ENCODE measurements at regions not wholly inside any gene's neighbourhood (a gene's known extent, or its start where the extent isn't known, plus 50 kb on each side); places are given as distances from the start of the nearest gene placed in this dataset.

DNA sequence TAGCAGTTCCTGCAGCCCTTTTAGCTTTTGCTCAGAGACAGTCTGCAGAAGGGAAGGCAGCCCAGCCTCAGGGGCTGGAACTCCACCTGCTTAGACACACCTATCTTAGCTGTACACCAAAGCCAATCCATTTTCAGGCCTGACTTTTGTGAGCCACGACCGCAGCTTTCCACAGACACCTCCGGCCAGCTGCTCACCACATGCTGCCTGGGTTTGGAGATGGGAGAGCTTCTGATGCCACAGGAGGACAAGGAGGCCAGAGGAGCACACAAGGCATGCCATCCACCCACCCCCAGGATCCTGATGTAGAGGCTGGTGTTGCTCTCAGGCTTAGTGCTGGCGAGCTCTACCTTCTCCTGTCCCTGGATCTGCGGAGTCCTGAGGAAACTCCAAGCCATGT is 141.8 kb upstream of the NALF2 start:
- DNase-seq = no peak

DNA sequence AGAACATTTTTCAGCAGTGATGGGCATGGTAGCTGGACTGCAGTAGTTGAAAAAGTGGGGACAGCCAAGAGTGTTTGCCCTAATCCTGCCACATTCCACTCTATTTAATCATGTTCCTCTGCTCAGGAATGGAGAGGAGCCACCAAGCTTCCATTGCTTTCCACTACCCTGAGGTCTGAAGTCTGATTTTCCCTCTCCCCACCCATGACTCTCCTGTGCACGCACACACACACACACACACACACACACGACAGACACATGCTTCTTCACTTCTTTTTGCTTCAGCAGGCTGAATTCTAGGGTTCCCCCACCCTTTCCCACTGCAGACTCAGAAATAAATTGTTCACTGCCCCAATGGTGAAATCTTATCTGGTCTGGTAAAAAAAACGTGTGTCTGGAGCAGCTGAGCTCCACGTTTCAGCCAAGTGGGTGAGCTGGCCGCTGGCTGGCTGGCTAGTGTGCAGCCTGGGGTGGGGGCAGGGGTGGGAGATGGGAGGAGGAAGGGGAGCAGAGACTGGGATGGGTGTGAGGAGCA is 142.7 kb upstream of the NALF2 start:
- no peak for DNase-seq

DNA sequence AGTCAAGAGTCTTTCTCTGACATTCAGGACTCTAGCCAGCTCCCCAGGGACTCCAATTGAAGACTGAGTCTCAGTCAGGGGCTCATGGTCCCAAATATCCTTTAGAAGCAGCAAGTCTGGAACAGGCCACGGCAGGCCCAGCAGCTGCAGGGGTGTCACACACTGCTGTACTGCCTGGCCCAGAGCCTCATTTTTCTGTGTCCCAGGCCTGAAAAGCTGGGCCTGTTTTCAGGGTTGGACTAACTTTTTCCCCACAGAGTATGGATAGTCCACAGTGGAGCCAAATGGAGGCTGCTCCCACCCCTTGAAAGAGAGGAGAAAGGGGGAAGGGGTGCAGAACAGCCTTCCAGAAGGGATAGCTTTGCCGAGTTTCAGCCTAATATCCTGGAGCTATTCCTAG is 146.8 kb upstream of the NALF2 start:
- DNase-seq = no peak

DNA sequence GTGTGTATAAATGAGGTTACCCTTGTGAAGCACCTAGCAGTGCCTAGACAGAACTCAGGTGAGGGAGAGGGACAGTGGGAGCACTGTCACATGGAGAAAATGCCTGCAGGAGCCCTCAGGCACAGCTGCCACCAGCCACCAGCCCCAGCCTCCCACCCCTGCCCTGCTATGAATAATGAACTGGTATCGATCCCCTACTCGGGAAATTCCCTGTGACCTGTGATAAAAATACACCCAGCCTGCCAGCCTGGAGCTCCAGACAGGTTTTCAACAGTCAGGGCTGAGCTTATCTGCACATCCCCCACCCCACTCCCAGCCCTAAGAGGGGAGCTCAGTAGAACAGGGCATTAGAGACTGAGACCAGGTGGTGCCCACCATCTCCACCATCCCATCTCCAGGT is 159.6 kb upstream of the PJA1 start:
- DNase-seq = no peak

DNA sequence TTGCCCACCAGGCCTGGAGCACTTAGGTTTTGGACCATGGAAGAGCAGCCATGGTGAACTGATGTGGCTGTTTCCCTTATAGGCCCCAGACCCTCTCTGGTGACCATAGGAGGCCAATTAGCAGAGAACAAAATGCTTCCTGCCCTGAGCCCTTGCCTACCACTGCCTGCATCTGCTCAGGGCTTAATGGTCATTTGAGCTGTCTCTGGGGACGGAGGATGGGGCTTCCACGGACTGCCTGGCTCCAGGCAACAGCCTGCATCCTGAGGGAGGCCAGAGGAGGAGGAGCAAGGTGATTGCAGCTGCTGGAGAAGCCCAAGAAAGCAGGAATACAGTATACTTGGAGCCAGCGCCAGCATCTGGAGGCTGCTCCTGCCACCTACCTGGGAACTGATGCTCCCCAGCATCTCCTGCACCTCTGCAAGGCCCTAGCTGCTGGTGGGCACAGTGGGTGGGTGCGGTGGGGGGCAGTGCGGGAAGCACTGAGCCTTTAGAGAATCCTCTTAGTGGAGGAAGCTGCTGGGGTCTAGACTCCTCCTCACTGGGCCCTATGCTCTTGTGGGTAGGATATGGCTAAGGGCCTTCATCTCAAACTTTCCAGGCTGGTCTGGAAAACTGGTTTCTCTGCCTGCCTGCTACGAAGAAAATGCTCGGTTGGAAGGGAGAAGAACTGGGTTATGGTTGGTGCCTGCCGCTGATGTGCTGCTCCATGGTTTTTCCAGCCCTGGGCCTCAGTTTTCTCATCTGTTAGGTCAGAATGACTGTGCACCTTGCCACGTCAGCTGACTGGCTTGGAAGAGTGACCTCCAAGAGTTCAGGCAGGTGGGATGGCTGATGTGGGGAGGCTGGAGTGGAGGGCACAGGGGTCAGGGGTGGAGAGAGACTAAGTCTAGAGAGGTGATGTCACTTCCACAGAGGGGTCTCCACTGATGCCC is 158.8 kb upstream of the PJA1 start:
- DNase-seq = peak; percentile 78

DNA sequence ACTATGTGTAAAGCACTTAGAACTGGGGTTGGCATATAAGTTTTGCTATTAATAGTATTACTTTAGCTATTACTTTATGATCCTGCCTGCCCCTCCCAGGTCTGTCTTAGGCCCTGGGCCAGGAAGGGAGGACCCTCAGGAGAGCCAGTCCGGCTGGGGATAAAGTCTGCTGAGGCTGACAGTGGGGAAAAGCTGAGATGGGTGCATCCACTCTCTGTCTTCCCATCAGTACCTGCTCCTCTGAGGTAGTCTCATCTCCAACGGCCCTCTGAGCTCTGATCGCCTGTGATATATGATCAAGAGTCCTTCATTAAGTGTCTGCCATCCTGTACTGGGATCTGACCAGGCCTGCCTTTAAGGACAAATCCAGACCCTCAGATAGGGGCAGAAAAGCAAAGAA is 156.5 kb upstream of the PJA1 start:
- DNase-seq = no peak

DNA sequence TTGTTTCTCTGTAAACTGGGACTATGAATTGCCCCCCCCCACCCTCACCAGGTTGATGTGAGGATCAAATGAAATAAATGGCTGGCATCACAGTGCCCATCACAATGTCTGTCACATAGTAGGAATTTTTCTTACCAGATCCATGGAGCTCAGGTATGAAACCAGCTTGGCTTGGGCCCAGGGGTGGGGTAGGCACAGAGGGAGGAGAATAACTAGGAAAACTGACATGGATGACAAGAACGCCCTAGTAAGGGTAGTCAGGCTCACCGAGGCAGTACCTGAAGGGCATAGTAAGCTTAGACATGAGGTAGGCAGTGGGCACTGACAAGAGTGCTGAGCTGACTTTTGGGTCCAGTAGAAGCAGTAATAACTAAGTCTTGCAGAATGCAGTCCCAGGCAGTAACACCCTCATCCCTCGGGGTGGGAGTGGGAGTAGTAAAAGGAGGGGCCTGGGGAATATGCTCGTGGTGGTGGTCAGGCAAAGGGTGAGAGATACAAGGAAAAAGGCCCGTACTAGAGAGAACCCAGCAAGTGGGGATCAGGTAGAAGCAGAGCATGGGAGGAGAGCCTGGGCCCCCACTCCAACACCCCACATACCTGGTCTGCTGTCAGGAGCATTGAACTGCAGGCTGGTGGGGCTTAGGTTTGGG is 155.9 kb upstream of the PJA1 start:
- no peak for DNase-seq

DNA sequence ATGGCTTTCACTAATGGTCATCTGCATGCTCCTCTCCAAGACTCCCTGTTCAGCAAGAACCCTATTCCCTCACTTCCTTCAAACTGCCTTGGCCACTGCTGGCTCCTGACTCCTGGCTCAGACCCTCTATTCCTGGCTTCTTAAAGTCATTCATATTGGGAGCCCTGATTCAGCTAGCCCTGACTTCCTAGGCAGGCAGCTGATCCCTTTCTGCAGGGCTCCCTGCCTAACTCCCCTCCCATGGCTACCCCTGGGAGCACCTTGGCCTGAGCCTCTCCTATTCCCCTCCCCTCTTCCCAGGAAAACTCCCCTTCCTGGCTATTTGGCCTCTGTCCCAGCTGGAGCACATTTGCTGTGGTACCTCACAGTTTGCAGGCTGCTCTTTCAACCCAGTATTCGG is 154.9 kb upstream of the PJA1 start:
- no peak for DNase-seq

DNA sequence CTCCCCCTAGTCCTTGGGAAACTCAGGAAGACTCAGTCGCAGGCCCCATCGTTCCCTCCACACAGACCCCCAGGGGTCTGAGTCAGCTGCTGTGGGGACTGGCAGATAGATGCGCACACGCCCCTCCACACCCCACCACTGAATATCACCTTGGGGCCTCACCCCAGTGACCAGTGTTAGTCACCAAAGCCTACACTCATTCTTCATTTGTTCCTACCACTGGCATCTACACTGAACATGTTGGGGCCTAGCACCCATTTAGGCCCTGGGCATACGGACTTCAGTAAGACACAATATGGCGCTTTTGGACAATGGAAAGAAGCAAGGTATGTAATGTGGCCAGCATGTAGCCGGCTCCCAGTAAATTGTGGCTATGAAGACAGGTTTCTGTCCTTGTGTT is 154.1 kb upstream of the PJA1 start:
- no peak for DNase-seq

DNA sequence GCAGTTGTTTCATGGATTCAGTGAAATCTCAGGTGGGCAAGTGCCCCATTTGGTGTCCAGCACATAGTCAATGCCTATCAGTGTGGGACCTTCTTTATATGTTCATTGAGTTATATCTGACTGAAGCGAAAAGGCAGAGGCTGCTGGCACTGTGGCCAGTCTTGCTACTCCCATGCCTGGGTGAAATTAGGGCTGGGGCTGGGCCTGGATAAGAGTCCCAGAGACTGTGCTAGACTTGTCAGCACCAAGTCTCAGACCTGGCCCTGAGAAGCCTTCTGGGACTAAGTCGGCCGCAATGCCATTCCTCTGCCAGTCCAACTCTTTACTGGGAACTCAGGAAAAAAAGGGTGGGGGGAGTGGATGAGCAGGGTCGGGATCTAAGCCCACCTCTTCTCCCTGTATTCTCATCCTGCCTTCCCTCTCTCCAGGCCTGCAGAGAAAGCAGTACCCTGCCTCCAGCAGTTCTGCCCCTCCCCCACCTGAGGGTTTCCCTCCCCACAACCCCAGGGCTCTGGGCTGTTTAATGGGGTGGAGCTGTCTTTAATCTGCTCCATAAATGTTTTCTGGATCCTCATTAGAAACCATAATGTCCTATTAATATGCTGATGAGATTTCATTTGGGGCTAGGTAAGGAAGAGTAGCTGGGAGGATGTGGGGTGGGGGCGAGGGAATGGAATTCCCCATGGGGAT is 153.5 kb upstream of the PJA1 start:
- DNase-seq = no peak

DNA sequence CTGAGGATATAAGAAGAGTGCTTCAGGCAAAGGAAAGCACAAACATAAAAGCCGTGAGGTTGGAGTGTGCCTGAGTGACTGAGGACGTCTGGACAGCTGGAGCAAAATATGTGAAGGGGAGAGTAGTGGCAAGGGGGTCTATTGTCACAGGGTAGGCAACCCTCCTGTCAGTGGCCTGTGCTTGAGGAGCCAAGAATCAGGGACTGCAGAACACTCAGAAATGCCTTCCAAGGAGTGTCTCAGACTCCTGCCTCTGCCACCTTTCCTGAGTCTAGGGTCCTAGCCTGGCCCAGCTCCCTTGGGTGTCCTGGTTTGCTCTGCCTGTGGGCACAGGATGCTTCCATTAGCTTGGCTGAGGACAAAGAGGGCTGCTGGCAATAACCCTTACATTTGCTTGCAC is 152.5 kb upstream of the PJA1 start:
- no peak for DNase-seq

DNA sequence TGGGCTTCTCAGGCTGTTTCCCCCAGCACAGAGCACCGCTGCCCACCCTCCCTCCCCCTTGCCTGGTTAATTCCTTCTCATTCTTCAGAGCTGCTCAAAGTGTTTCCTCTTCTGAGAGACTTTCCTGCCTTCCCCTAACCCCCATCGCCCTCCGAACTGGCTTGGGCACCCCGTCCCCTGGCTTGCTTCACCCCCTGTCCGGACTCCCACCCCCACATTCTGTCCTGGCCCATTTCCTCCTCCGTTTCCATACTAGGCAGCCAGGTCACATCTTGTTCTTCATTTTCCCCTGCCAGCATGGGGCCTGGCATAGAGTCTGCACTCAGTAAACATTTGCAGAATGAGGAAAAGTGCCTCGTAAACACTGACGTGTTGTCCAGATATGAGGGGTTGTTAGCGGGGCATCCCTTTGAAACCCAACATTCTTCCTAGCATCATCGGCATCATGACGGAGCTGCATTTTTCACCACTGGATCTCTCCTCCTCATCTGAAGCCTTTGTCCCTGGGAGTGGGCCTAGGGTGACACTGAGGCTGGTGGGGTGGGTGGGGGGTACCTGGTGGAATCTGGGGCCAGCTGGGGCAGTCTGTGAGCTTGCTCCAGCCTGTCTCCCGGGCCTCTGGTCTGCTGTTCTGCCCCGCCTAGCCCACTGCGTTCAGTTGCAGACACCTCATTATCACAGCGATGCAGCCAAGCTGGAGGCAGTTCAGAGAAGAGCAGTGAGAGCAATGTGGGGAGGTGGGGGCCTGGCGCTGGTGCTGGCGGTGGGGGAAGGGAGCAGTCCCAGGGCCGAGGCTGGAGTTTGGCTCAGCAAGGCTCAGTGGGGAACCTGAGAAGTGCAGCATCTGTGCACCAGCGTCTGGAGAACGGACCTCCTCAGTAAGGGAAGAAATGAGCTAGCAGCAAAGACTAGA is 149.4 kb upstream of the PJA1 start:
- DNase-seq = peak; percentile 18

DNA sequence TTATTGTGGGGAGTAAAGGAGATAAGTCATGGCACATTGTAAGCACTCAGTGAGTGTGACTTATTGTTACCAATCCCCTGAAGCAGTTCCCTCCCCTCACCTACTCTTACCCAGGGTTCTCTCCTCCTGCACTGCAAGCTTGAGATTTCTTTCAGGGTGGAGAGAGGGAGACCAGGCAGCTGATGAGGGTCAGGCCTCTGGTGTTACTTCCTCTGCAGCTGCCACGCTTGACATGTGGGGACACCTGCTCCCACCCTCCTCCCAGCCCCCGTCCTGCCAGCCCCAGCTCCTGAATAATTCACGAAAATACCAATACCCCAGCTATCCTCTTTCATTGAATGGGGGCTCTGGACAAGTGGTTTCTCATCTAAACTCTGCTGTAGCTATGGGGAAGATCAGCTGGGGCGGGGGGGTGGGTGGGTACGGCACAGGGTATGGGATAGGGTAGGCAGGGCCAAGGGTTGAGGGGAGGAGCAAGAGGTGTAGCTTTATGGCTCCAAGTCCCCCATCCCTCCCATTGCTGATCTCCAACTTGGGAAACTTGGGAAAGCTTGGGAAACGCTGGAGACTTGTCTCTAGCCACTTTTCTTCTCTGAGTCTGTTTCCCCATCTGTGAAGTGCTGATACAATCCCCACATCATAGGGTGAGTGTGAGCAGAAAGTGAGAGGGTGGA is 148.5 kb upstream of the PJA1 start:
- DNase-seq = no peak

DNA sequence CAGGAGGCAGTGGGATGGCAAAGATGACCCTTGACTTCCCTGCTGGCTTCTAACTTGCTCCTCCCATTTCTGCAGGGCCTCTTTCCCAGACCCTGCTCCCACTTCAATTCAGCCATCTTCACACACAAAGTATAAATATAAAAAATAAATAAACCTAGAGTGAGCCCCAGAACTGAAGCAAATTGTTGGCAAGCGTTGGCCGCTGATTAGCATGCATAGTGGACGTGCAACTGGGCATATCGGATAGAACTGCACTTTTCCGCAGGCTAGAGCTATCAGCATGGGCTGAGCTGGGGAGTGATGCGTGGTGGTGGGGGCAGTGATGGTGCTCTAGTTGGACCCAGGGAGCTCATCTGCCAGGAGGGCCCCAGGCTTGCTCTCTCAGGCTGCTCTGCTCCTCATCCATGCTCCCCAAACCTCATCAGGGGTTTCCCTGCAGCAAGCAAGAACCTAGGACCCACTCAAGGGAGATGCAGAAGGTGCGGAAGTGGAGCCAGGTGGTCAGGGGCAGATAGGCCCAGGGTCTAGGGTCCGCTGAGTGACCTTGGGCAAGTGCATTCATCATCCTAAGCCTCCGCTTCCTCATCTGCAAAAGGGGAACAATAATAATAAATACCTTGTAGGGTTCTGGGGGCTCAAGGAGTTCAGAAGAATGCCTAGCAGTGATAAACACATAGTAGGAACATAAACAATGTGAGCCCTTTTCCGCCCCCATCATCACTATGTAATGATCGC is 146.8 kb upstream of the PJA1 start:
- no peak for DNase-seq

DNA sequence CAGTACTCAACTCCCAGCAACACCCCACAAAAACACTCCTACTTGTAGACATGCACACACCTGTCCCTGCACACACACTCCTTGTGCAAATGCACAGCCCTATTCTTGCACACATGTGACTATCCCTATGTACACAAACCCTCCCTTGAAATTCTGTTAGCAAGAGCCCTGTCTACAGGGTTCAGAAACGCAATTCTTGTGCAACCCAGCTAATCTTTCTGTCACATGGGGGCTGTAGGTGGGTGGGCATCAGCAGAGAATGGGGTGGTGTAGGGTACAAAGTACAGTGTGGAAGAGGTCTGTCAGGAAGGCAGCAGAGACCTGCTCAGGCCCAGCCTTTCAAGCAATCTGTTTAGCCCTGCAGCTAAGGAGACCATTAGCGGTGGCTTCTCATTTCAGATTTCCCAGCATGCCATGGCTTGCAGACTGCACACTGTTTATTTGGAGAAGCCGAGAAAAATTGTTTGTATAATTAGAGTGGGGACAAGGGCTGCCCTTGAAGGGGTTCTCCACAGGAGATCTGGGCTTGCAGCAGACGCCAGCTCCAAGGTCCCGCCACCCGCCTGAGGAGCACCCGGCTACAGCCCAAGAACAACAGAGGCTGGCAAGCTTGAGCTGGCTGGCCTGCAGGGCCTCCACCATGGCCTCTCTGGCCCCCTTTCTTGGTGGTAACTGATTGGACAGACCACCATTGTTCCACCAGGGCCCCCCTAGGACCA is 144.0 kb upstream of the PJA1 start:
- no peak for DNase-seq

DNA sequence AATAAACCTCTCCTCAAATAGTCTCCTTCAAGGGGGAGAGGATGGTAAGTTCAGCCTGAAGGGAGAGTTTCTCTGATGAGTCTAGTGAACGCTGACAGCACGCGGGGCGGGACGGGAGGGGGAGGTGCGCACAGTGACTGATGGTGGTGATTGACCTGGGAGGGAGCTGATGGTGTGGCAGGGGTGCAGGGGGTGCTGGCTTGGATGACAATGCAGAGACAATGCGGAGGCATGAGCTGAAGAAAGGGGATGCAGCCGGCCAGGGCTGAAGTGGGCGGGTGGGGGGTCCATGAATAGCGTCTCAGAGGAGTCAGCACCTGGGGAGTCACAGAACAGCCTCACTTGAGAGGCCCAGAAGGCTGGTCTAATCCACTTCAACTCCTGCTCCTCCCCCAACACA is 142.5 kb upstream of the PJA1 start:
- peak; percentile 25 for DNase-seq

DNA sequence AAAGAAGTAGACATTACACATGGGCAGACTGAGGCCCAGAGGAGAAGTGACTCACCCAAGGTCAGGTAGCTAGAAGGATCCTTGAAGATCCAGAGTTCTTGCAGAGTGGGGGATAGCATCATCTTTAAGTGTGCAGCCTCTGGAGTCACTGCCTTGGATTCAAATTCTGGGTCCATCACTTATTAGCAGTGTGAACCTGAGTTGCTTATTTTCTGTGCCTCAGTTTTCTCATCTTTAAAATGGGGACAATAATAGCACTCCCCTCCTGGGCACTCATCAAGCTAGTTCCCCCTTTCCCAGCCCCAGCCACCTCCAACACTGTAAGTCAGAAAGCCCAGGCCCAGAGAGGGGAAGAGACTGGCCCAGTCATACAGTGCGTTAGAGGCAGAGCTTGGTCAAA is 141.8 kb upstream of the PJA1 start:
- DNase-seq = no peak

DNA sequence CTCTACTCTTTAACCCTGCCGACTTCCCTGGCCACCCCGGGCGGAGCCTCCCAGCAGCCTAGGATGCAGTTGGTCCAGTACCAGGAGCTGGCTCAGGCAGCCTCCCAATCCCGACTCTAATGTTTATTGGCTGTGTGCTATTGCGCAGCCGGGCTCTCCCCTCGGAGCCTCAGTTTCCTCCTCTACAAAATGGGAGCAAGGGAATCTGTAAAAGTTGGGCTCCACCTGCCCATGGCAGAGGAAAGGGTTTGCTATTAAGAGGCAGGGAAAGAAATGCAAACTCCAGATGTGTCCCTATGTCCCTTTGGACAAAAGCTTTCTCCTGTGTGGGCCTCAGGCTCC is 140.8 kb upstream of the PJA1 start:
- DNase-seq = no peak

DNA sequence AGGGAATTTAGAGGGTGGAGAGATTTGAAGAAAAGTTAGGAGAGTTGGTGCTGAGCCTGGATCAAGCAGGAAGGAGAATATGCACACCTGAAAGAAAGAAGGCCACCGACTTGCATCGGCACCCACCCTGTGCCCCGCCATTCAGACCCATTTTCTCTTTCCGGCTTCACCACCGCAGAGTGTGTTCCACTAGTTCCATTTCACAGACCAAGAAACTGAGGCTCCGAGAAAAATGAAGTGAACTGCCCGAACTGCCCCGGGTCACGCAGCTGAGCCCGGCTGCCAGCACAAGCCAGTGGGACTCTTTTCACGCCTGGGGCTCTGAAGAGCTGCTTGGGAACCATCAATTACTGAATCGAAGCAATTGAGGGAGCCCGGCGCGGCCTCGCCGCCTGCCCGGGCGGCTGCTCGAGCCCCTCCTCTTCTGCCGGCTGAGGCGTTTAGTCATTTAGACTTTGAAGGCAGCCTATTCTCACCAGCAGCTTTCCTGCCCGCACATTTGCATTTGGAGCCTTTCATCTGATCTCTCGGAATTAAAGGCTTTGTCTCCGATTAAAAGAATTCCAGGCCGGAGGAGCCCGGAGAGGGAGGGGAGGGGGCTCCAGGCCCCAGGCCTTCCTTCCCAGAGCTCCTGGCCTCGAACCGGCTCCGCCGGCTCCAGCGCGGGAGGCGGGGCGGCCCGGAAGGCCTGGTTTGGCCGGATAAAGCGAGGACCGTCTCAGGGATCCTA is 140.2 kb upstream of the PJA1 start:
- DNase-seq = no peak

DNA sequence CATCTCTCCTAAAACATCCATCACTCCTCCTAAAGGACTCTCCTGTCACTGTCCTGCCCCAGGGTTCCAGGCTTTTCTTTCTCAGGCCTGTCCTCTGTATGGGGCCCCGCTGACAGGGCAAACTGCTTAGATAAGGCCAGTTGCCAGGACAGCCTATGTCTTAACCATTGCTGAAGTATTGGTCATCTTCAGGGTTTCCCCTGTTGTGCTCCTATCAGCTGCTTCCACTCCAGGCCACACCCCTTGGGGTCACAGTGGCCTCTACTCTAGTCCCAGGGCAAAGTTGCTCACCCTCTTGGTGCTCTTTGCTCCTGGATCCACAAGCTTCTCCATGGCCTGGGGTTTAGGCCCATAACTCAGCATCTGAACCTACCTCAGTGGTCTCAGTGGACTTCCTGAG is 138.0 kb upstream of the PJA1 start:
- DNase-seq = no peak

Measured in NCI-H524 treated with DMSO at 0.1 percent for 48 hours (cell line).